ENCODE measurements at regions not wholly inside any gene's neighbourhood (a gene's known extent, or its start where the extent isn't known, plus 50 kb on each side); places are given as distances from the start of the nearest gene placed in this dataset.

GRCh38 chr7:131897016-131897789 is 340.8 kb upstream of the PODXL start:
- Histone ChIP-seq H3K27me3 (ENCODE audit: low read length) (no peaks in the 10 kb centered on the region), H3K27ac (ENCODE audit: low read length) (peak overlapping the region; percentile 98), H3K36me3 (ENCODE audit: low read depth, low read length) (no peaks in the 10 kb centered on the region), H2AFZ (ENCODE audit: low read length) (no peak overlapping the region), H3F3A (ENCODE audit: low read length, unreplicated experiment) (peaks cover 6% of the 10 kb centered on the region), H3K9ac (ENCODE audit: low read length) (peak overlapping the region; percentile 61; the same call in 1 of the 2 replicates), H3K9me2 (replicated peaks; ENCODE audit: low read length) (no peaks in the 10 kb centered on the region), H4K20me1 (ENCODE audit: low read length) (no peaks in the 10 kb centered on the region), H3K4me1 (ENCODE audit: insufficient read depth, low read length) (peaks cover 28% of the 10 kb centered on the region), H3K9me3 (ENCODE audit: low read length) (no peaks in the 10 kb centered on the region), H3K79me2 (ENCODE audit: low read length) (no peaks in the 10 kb centered on the region), H3K4me2 (ENCODE audit: low read length) (peak overlapping the region; percentile 71), H3K4me3 (ENCODE audit: low read length) (no peak overlapping the region)
- ChIA-PET CTCF (no interaction called here), POLR2A (ENCODE audit: unreplicated experiment) (no interaction called here)
- intact Hi-C loops (cut with micrococcal nuclease): no loop called here
- DNase-seq (peak; percentile 62), ATAC-seq (no peak)
- no TSS peak for BruUV-seq (replicated peaks)
- no peak for TF ChIP-seq CTCF (conservative IDR thresholded peaks at IDR 0.05; ENCODE audit: low read depth, low read length)
- no peak for TF ChIP-seq EZH2 (IDR thresholded peaks at IDR 0.05; ENCODE audit: low read length, unreplicated experiment)
- TF ChIP-seq EZH2phosphoT487 (IDR thresholded peaks at IDR 0.05; ENCODE audit: borderline replicate concordance, low read length): no peak

GRCh38 chr7:131896165-131896863 is 339.9 kb upstream of the PODXL start:
- BruUV-seq (replicated peaks): no TSS peak
- ATAC-seq: no peak
- Histone ChIP-seq H3K79me2 (ENCODE audit: low read length) (no peaks in the 10 kb centered on the region), H3K27me3 (ENCODE audit: low read length) (no peaks in the 10 kb centered on the region), H3K27ac (ENCODE audit: low read length) (peak overlapping the region; percentile 98), H3K9me3 (ENCODE audit: low read length) (no peaks in the 10 kb centered on the region), H3K9me2 (replicated peaks; ENCODE audit: low read length) (no peaks in the 10 kb centered on the region), H3K4me1 (ENCODE audit: insufficient read depth, low read length) (peaks cover 28% of the 10 kb centered on the region), H2AFZ (ENCODE audit: low read length) (no peak overlapping the region), H4K20me1 (ENCODE audit: low read length) (no peaks in the 10 kb centered on the region), H3F3A (ENCODE audit: low read length, unreplicated experiment) (peaks cover 6% of the 10 kb centered on the region), H3K4me3 (ENCODE audit: low read length) (no peak overlapping the region; the same call in 1 of the 2 replicates), H3K9ac (ENCODE audit: low read length) (peak overlapping the region; percentile 61), H3K36me3 (ENCODE audit: low read depth, low read length) (no peaks in the 10 kb centered on the region), H3K4me2 (ENCODE audit: low read length) (peak overlapping the region; percentile 71)
- TF ChIP-seq EZH2 (IDR thresholded peaks at IDR 0.05; ENCODE audit: low read length, unreplicated experiment) (no peak), EZH2phosphoT487 (IDR thresholded peaks at IDR 0.05; ENCODE audit: borderline replicate concordance, low read length) (no peak), CTCF (conservative IDR thresholded peaks at IDR 0.05; ENCODE audit: low read depth, low read length) (no peak)
- POLR2A ChIA-PET (ENCODE audit: unreplicated experiment): no interaction called here
- intact Hi-C loops (cut with micrococcal nuclease): no loop called here
- DNase-seq: no peak
- CTCF ChIA-PET: no interaction called here
